H9 (cell line): ENCODE measurements at regions not wholly inside any gene's neighbourhood (a gene's known extent, or its start where the extent isn't known, plus 50 kb on each side); places are given as distances from the start of the nearest gene placed in this dataset.

Experiments
- DNase-seq: peaks from one replicate; pipeline ENCODE4 v3.0.0-alpha.2; 2017
- H2AFZ ChIP-seq: one replicate; pipeline ENCODE4 v1.6.1; 2013; ENCODE audit warnings: mild to moderate bottlenecking, low read length, control low read depth, moderate library complexity
- H2AK5ac ChIP-seq: 2 replicates; pipeline ENCODE4 v1.6.1; 2013; ENCODE audit warnings: low read length, control low read depth, mixed read lengths; ENCODE audit not compliant: insufficient read length
- H2BK120ac ChIP-seq: one replicate; pipeline ENCODE4 v1.6.1; 2013; ENCODE audit warnings: low read depth, mild to moderate bottlenecking, low read length, control low read depth, inconsistent platforms; ENCODE audit not compliant: poor library complexity, severe bottlenecking
- H2BK12ac ChIP-seq: 2 replicates; pipeline ENCODE4 v1.6.1; 2013; ENCODE audit warnings: low read length, control low read depth, mixed read lengths, low read depth; ENCODE audit not compliant: insufficient read length
- H2BK15ac ChIP-seq: 2 replicates; pipeline ENCODE4 v1.6.1; 2013; ENCODE audit warnings: low read depth, low read length, control low read depth
- H2BK20ac ChIP-seq: one replicate; pipeline ENCODE4 v1.6.1; 2013; ENCODE audit warnings: low read depth, mild to moderate bottlenecking, low read length, control low read depth, inconsistent platforms; ENCODE audit not compliant: poor library complexity, severe bottlenecking
- H2BK5ac ChIP-seq: 2 replicates; pipeline ENCODE4 v1.6.1; 2013; ENCODE audit warnings: low read length, control low read depth, mixed read lengths; ENCODE audit not compliant: insufficient read length
- H3K14ac ChIP-seq: 2 replicates; pipeline ENCODE4 v1.6.1; 2013; ENCODE audit warnings: low read length, control low read depth; ENCODE audit not compliant: insufficient read depth
- H3K18ac ChIP-seq: 2 replicates; pipeline ENCODE4 v1.6.1; 2013; ENCODE audit warnings: low read depth, mild to moderate bottlenecking, mixed read lengths, low read length, control low read depth; ENCODE audit not compliant: insufficient read length
- H3K23ac ChIP-seq: 2 replicates; pipeline ENCODE4 v1.6.1; 2013; ENCODE audit warnings: low read length, control low read depth, mixed read lengths, low read depth; ENCODE audit not compliant: insufficient read length
- H3K23me2 ChIP-seq: 2 replicates; pipeline ENCODE4 v1.6.1; 2013; ENCODE audit warnings: low read depth, mild to moderate bottlenecking, mixed read lengths, low read length, control low read depth; ENCODE audit not compliant: insufficient read length, poor library complexity, severe bottlenecking
- H3K27ac ChIP-seq: 2 replicates; pipeline ENCODE4 v1.5.1; 2013; ENCODE audit warnings: low read length, control low read depth, mixed read lengths, low read depth; ENCODE audit not compliant: insufficient read length
- H3K27me3 ChIP-seq: 2 replicates; pipeline ENCODE4 v1.6.1; 2013; ENCODE audit warnings: low read length, control low read depth, inconsistent platforms; ENCODE audit not compliant: insufficient read depth
- H3K4ac ChIP-seq: 2 replicates; pipeline ENCODE4 v1.6.1; 2013; ENCODE audit warnings: low read depth, mild to moderate bottlenecking, control low read depth, inconsistent platforms, low read length, moderate library complexity
- H3K4me1 ChIP-seq: 2 replicates; pipeline ENCODE4 v1.6.1; 2013; ENCODE audit warnings: low read length, control low read depth, inconsistent platforms; ENCODE audit not compliant: insufficient read depth
- H3K4me2 ChIP-seq: 2 replicates; pipeline ENCODE4 v1.6.1; 2013; ENCODE audit warnings: low read length, control low read depth, mixed read lengths; ENCODE audit not compliant: insufficient read length, insufficient read depth
- H3K56ac ChIP-seq: 2 replicates; pipeline ENCODE4 v1.6.1; 2013; ENCODE audit warnings: low read depth, mild to moderate bottlenecking, mixed read lengths, low read length, control low read depth; ENCODE audit not compliant: insufficient read length
- H3K79me1 ChIP-seq: 2 replicates; pipeline ENCODE4 v1.6.1; 2013; ENCODE audit warnings: low read depth, mild to moderate bottlenecking, moderate library complexity, low read length, control low read depth, inconsistent platforms; ENCODE audit not compliant: insufficient read depth, poor library complexity, severe bottlenecking
- H3K79me2 ChIP-seq: 2 replicates; pipeline ENCODE4 v1.6.1; 2013; ENCODE audit warnings: low read length, control low read depth, inconsistent platforms; ENCODE audit not compliant: insufficient read depth
- H3K9ac ChIP-seq: 2 replicates; pipeline ENCODE4 v1.6.1; 2013; ENCODE audit warnings: low read length, control low read depth, mixed read lengths; ENCODE audit not compliant: insufficient read length; ENCODE audit errors: extremely low read depth
- H3K9me3 ChIP-seq: one replicate; pipeline ENCODE4 v1.6.1; 2013; ENCODE audit warnings: low read depth, low read length, inconsistent platforms; ENCODE audit not compliant: control insufficient read depth
- H3T11ph ChIP-seq: one replicate; pipeline ENCODE4 v1.6.1; 2013; ENCODE audit warnings: mild to moderate bottlenecking, low read length, control low read depth, inconsistent platforms
- H4K20me1 ChIP-seq: one replicate; pipeline ENCODE4 v1.6.1; 2013; ENCODE audit not compliant: control insufficient read depth, insufficient read length, insufficient read depth
- H4K5ac ChIP-seq: 2 replicates; pipeline ENCODE4 v1.6.1; 2013; ENCODE audit warnings: low read depth, mild to moderate bottlenecking, mixed read lengths, low read length, control low read depth; ENCODE audit not compliant: insufficient read length
- H4K8ac ChIP-seq: replicated peaks from 2 replicates; pipeline ENCODE4 v1.6.1; 2013; ENCODE audit warnings: low read length, control low read depth, mixed read lengths, low read depth; ENCODE audit not compliant: insufficient read length
- H4K91ac ChIP-seq: 2 replicates; pipeline ENCODE4 v1.6.1; 2013; ENCODE audit warnings: low read depth, mild to moderate bottlenecking, moderate library complexity, mixed read lengths, low read length, control low read depth; ENCODE audit not compliant: insufficient read length
- H3K27ac Mint-ChIP-seq, 3 experiments: 2 replicates in 2 of 3; 3 replicates in 1 of 3; pipeline ENCODE4 v1.8.0; 2020 to 2021; ENCODE audit warnings: mixed read lengths in 3 of 3, mild to moderate bottlenecking in 1 of 3, moderate library complexity in 1 of 3
- H3K27me3 Mint-ChIP-seq: 2 replicates; pipeline ENCODE4 v1.8.0; 2021; ENCODE audit warnings: low read depth, mild to moderate bottlenecking, moderate library complexity, mixed read lengths
- H3K36me3 Mint-ChIP-seq, 3 experiments: 2 replicates in 2 of 3; 3 replicates in 1 of 3; pipeline ENCODE4 v1.8.0; 2020 to 2021; ENCODE audit warnings: low read depth in 3 of 3, mixed read lengths in 3 of 3; ENCODE audit not compliant: insufficient read depth in 1 of 3
- H3K4me1 Mint-ChIP-seq, 2 experiments: 2 replicates each; pipeline ENCODE4 v1.8.0; 2020; ENCODE audit warnings: mixed read lengths in 2 of 2
- H3K4me3 Mint-ChIP-seq, 2 experiments: 2 replicates in 1 of 2; 3 replicates in 1 of 2; pipeline ENCODE4 v1.8.0; 2020 to 2021; ENCODE audit warnings: mild to moderate bottlenecking in 2 of 2, mixed read lengths in 2 of 2, moderate library complexity in 1 of 2
- H3K9me3 Mint-ChIP-seq, 2 experiments: 2 replicates in 1 of 2; 3 replicates in 1 of 2; pipeline ENCODE4 v1.8.0; 2020; ENCODE audit warnings: mild to moderate bottlenecking in 2 of 2, mixed read lengths in 2 of 2, moderate library complexity in 1 of 2
- TF ChIP-seq, protein P1 (sequence below): fragments of 200-600 bp; sonication (generic); conservative IDR thresholded peaks from 3 replicates; pipeline ENCODE4 v1.8.0; 2021; ENCODE audit warnings: antibody characterized with exemption, mild to moderate bottlenecking

DNA sequence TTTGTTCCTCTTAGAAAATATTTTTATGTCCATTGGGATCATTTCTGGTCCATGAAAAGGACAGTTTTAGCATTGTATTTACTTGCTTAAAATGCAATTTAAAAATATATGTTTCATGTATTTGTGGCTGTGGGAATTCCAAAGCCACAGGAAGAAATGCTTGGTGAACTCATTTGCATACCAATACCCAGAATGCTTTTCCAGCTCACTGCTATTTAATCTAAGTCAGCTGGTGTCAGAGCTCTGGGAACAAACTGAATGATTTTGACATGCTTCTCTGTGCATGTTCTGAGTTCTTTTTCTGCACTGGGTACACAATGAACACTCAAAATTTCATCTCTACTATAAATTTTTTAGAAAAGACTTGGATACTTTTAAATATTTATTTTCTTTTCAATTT is 482.8 kb upstream of the ARRDC3 start:
- Histone ChIP-seq H3K23ac (no peak overlapping the region), H2BK5ac (no peak overlapping the region), H4K91ac (no peak overlapping the region), H3K27ac (no peak overlapping the region), H3K4me2 (no peak overlapping the region), H3K4ac (no peak overlapping the region), H3K79me2 (no peaks in the 10 kb centered on the region), H3K4me1 (no peaks in the 10 kb centered on the region), H3K9me3 (no peaks in the 10 kb centered on the region), H3K56ac (no peak overlapping the region), H3K23me2 (no peaks in the 10 kb centered on the region), H3K18ac (no peak overlapping the region), H3K27me3 (no peaks in the 10 kb centered on the region), H3K9ac (no peak overlapping the region), H2AK5ac (no peak overlapping the region), H3K79me1 (no peaks in the 10 kb centered on the region), H4K8ac (no peak overlapping the region), H2BK12ac (no peak overlapping the region), H2AFZ (no peak overlapping the region), H2BK20ac (no peak overlapping the region), H4K20me1 (no peaks in the 10 kb centered on the region), H4K5ac (no peak overlapping the region), H2BK120ac (no peak overlapping the region), H3K14ac (no peak overlapping the region), H3T11ph (no peak overlapping the region), H2BK15ac (no peak overlapping the region)
- Mint-ChIP-seq H3K36me3 (no peaks in the 10 kb centered on the region; a peak in 1 of 7 replicates), H3K27ac (no peak overlapping the region), H3K9me3 (peaks cover 0 to 2% of the 10 kb centered on the region in 2 experiments; a peak in 2 of 5 replicates), H3K4me3 (no peak overlapping the region), H3K27me3 (no peaks in the 10 kb centered on the region), H3K4me1 (peaks cover 25 to 27% of the 10 kb centered on the region in 2 experiments)
- DNase-seq = no peak
- TF ChIP-seq, protein P1, sequence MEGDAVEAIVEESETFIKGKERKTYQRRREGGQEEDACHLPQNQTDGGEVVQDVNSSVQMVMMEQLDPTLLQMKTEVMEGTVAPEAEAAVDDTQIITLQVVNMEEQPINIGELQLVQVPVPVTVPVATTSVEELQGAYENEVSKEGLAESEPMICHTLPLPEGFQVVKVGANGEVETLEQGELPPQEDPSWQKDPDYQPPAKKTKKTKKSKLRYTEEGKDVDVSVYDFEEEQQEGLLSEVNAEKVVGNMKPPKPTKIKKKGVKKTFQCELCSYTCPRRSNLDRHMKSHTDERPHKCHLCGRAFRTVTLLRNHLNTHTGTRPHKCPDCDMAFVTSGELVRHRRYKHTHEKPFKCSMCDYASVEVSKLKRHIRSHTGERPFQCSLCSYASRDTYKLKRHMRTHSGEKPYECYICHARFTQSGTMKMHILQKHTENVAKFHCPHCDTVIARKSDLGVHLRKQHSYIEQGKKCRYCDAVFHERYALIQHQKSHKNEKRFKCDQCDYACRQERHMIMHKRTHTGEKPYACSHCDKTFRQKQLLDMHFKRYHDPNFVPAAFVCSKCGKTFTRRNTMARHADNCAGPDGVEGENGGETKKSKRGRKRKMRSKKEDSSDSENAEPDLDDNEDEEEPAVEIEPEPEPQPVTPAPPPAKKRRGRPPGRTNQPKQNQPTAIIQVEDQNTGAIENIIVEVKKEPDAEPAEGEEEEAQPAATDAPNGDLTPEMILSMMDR = no peak
